IgD-negative memory B cell (primary cell): ENCODE measurements at regions not wholly inside any gene's neighbourhood (a gene's known extent, or its start where the extent isn't known, plus 50 kb on each side); places are given as distances from the start of the nearest gene placed in this dataset.

Experiments
- H3K27ac Mint-ChIP-seq, 3 donors: one replicate each; pipeline ENCODE4 v1.8.0; 2020 to 2022; ENCODE audit warnings: mild to moderate bottlenecking in 3 of 3, mixed read lengths in 3 of 3, moderate library complexity in 1 of 3
- H3K27me3 Mint-ChIP-seq: one replicate; pipeline ENCODE4 v1.8.0; 2021; ENCODE audit warnings: mixed read lengths
- H3K36me3 Mint-ChIP-seq: one replicate; pipeline ENCODE4 v1.8.0; 2020; ENCODE audit warnings: mild to moderate bottlenecking, mixed read lengths
- H3K4me1 Mint-ChIP-seq, 3 donors: one replicate each; pipeline ENCODE4 v1.8.0; 2020 to 2022; ENCODE audit warnings: mixed read lengths in 3 of 3, mild to moderate bottlenecking in 1 of 3
- H3K4me3 Mint-ChIP-seq, 4 donors: one replicate each; pipeline ENCODE4 v1.8.0; 2020 to 2022; ENCODE audit warnings: mild to moderate bottlenecking in 4 of 4, mixed read lengths in 4 of 4, moderate library complexity in 3 of 4
- H3K9me3 Mint-ChIP-seq, 3 donors: one replicate each; pipeline ENCODE4 v1.8.0; 2020 to 2021; ENCODE audit warnings: mixed read lengths in 3 of 3, mild to moderate bottlenecking in 1 of 3

DNA sequence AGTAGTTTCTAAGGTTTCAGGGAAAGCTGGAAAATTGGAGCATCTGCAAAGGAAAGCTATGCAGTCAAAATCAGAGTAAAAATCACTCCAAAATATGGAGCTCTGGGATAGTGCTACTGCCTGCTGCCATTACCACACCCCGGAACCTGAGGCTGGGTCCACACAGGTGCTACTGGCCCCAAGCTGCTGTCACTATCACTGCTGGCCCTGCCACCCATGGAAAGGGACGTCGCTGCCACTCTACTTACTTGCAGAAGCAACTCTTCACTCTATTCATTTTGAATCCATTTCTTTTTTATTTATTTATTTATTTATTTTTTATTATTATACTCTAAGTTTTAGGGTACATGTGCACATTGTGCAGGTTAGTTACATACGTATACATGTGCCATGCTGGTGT, 60.3 kb upstream of the RGS18 start:
- H3K27me3 Mint-ChIP-seq = no peaks in the 10 kb centered on the region
- no peak overlapping the region for H3K4me3 Mint-ChIP-seq
- H3K9me3 Mint-ChIP-seq = peaks cover 0 to 3% (median 0%) of the 10 kb centered on the region in 3 donors
- H3K36me3 Mint-ChIP-seq = no peaks in the 10 kb centered on the region
- no peak overlapping the region for H3K27ac Mint-ChIP-seq
- H3K4me1 Mint-ChIP-seq = no peaks in the 10 kb centered on the region

DNA sequence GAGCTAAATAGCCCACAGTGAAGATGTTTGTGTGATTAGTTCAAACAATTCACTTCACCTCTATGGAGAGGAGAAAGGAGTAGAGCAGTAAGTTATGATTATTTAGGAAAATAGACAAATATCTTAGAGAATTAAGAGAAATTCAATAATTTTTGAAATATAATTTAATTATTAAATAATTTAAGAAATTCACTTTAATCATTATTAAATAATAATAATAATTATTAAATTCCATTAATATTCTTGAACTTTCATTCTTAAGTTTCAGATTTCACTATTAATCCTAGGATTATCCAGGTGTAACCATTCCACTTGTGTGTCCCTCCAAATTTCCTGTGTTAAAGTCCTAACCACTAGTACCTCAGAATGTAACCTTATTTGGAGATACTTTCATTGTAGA, 58.9 kb upstream of the RGS18 start:
- no peaks in the 10 kb centered on the region for H3K27me3 Mint-ChIP-seq
- H3K4me1 Mint-ChIP-seq = no peaks in the 10 kb centered on the region
- no peak overlapping the region for H3K27ac Mint-ChIP-seq
- H3K9me3 Mint-ChIP-seq = peaks cover 0 to 3% (median 0%) of the 10 kb centered on the region in 3 donors
- no peak overlapping the region for H3K4me3 Mint-ChIP-seq
- H3K36me3 Mint-ChIP-seq = no peaks in the 10 kb centered on the region

- H3K27me3 Mint-ChIP-seq = no peaks in the 10 kb centered on the region
- no peak overlapping the region for H3K27ac Mint-ChIP-seq
- H3K4me3 Mint-ChIP-seq = no peak overlapping the region
- H3K4me1 Mint-ChIP-seq = no peaks in the 10 kb centered on the region
- H3K36me3 Mint-ChIP-seq = no peaks in the 10 kb centered on the region
- peaks cover 0 to 3% (median 0%) of the 10 kb centered on the region in 3 donors for H3K9me3 Mint-ChIP-seq
Observed at GRCh38 chr1:192100686-192101468, 57.4 kb upstream of the RGS18 start.

DNA sequence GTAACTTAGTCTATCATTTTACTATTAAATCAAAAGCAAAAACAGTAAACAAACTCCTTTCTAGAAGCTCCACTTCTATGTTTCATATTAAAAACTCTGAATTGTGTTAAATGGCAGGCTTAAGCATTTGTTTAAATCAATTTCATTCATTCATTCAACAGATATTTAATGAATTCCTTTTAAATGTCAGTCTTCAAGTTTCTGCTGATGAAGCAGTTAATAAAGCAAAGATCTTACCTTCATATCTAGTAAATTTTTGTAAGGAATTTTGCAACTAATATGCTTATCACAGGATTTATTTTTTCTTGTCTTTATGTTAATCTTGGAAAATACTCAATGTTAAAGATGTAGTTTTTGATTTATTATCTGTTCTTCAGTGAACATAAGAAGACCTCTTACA, 54.1 kb upstream of the RGS18 start:
- no peak overlapping the region for H3K4me3 Mint-ChIP-seq
- peaks cover 0 to 3% (median 0%) of the 10 kb centered on the region in 3 donors for H3K9me3 Mint-ChIP-seq
- H3K27me3 Mint-ChIP-seq = no peaks in the 10 kb centered on the region
- H3K4me1 Mint-ChIP-seq = no peaks in the 10 kb centered on the region
- H3K36me3 Mint-ChIP-seq = no peaks in the 10 kb centered on the region
- no peak overlapping the region for H3K27ac Mint-ChIP-seq

GRCh38 chr1:192104852-192105251, 53.4 kb upstream of the RGS18 start:
- Mint-ChIP-seq H3K9me3 (peaks cover 0 to 3% (median 0%) of the 10 kb centered on the region in 3 donors), H3K36me3 (no peaks in the 10 kb centered on the region), H3K4me3 (no peak overlapping the region), H3K27ac (no peak overlapping the region), H3K27me3 (no peaks in the 10 kb centered on the region), H3K4me1 (no peaks in the 10 kb centered on the region)

DNA sequence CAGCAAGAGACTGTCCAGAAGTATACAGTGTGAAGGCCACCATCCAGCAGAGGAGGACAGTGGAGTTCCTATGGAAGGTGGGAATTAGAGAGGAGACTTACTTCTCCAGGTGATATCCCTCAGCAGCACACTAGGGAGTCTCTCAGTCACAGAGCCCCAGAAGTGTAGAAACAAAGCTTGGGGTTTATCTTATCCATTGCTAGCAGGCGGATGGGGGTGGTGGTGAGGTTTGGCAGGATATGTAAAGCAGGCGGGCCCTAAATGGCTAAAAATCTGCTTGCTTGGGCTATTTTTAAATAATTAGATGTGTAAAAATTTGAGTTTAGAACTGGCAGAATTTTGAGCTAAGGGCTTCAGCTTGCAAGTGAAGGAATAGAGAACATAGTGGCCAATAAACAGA, 50.1 kb upstream of the RGS18 start:
- Mint-ChIP-seq H3K36me3 (no peaks in the 10 kb centered on the region), H3K27me3 (peaks cover 1% of the 10 kb centered on the region), H3K9me3 (peaks cover 0 to 4% (median 0%) of the 10 kb centered on the region in 3 donors), H3K27ac (no peak overlapping the region), H3K4me3 (no peak overlapping the region), H3K4me1 (no peaks in the 10 kb centered on the region)
